H9 (cell line): ENCODE measurements at regions not wholly inside any gene's neighbourhood (a gene's known extent, or its start where the extent isn't known, plus 50 kb on each side); places are given as distances from the start of the nearest gene placed in this dataset.

Experiments
- DNase-seq: peaks from one replicate; pipeline ENCODE4 v3.0.0-alpha.2; 2017
- H2AFZ ChIP-seq: one replicate; pipeline ENCODE4 v1.6.1; 2013; ENCODE audit warnings: mild to moderate bottlenecking, low read length, control low read depth, moderate library complexity
- H2AK5ac ChIP-seq: 2 replicates; pipeline ENCODE4 v1.6.1; 2013; ENCODE audit warnings: low read length, control low read depth, mixed read lengths; ENCODE audit not compliant: insufficient read length
- H2BK120ac ChIP-seq: one replicate; pipeline ENCODE4 v1.6.1; 2013; ENCODE audit warnings: low read depth, mild to moderate bottlenecking, low read length, control low read depth, inconsistent platforms; ENCODE audit not compliant: poor library complexity, severe bottlenecking
- H2BK12ac ChIP-seq: 2 replicates; pipeline ENCODE4 v1.6.1; 2013; ENCODE audit warnings: low read length, control low read depth, mixed read lengths, low read depth; ENCODE audit not compliant: insufficient read length
- H2BK15ac ChIP-seq: 2 replicates; pipeline ENCODE4 v1.6.1; 2013; ENCODE audit warnings: low read depth, low read length, control low read depth
- H2BK20ac ChIP-seq: one replicate; pipeline ENCODE4 v1.6.1; 2013; ENCODE audit warnings: low read depth, mild to moderate bottlenecking, low read length, control low read depth, inconsistent platforms; ENCODE audit not compliant: poor library complexity, severe bottlenecking
- H2BK5ac ChIP-seq: 2 replicates; pipeline ENCODE4 v1.6.1; 2013; ENCODE audit warnings: low read length, control low read depth, mixed read lengths; ENCODE audit not compliant: insufficient read length
- H3K14ac ChIP-seq: 2 replicates; pipeline ENCODE4 v1.6.1; 2013; ENCODE audit warnings: low read length, control low read depth; ENCODE audit not compliant: insufficient read depth
- H3K18ac ChIP-seq: 2 replicates; pipeline ENCODE4 v1.6.1; 2013; ENCODE audit warnings: low read depth, mild to moderate bottlenecking, mixed read lengths, low read length, control low read depth; ENCODE audit not compliant: insufficient read length
- H3K23ac ChIP-seq: 2 replicates; pipeline ENCODE4 v1.6.1; 2013; ENCODE audit warnings: low read length, control low read depth, mixed read lengths, low read depth; ENCODE audit not compliant: insufficient read length
- H3K23me2 ChIP-seq: 2 replicates; pipeline ENCODE4 v1.6.1; 2013; ENCODE audit warnings: low read depth, mild to moderate bottlenecking, mixed read lengths, low read length, control low read depth; ENCODE audit not compliant: insufficient read length, poor library complexity, severe bottlenecking
- H3K27ac ChIP-seq: 2 replicates; pipeline ENCODE4 v1.5.1; 2013; ENCODE audit warnings: low read length, control low read depth, mixed read lengths, low read depth; ENCODE audit not compliant: insufficient read length
- H3K27me3 ChIP-seq: 2 replicates; pipeline ENCODE4 v1.6.1; 2013; ENCODE audit warnings: low read length, control low read depth, inconsistent platforms; ENCODE audit not compliant: insufficient read depth
- H3K4ac ChIP-seq: 2 replicates; pipeline ENCODE4 v1.6.1; 2013; ENCODE audit warnings: low read depth, mild to moderate bottlenecking, control low read depth, inconsistent platforms, low read length, moderate library complexity
- H3K4me1 ChIP-seq: 2 replicates; pipeline ENCODE4 v1.6.1; 2013; ENCODE audit warnings: low read length, control low read depth, inconsistent platforms; ENCODE audit not compliant: insufficient read depth
- H3K4me2 ChIP-seq: 2 replicates; pipeline ENCODE4 v1.6.1; 2013; ENCODE audit warnings: low read length, control low read depth, mixed read lengths; ENCODE audit not compliant: insufficient read length, insufficient read depth
- H3K56ac ChIP-seq: 2 replicates; pipeline ENCODE4 v1.6.1; 2013; ENCODE audit warnings: low read depth, mild to moderate bottlenecking, mixed read lengths, low read length, control low read depth; ENCODE audit not compliant: insufficient read length
- H3K79me1 ChIP-seq: 2 replicates; pipeline ENCODE4 v1.6.1; 2013; ENCODE audit warnings: low read depth, mild to moderate bottlenecking, moderate library complexity, low read length, control low read depth, inconsistent platforms; ENCODE audit not compliant: insufficient read depth, poor library complexity, severe bottlenecking
- H3K79me2 ChIP-seq: 2 replicates; pipeline ENCODE4 v1.6.1; 2013; ENCODE audit warnings: low read length, control low read depth, inconsistent platforms; ENCODE audit not compliant: insufficient read depth
- H3K9ac ChIP-seq: 2 replicates; pipeline ENCODE4 v1.6.1; 2013; ENCODE audit warnings: low read length, control low read depth, mixed read lengths; ENCODE audit not compliant: insufficient read length; ENCODE audit errors: extremely low read depth
- H3K9me3 ChIP-seq: one replicate; pipeline ENCODE4 v1.6.1; 2013; ENCODE audit warnings: low read depth, low read length, inconsistent platforms; ENCODE audit not compliant: control insufficient read depth
- H3T11ph ChIP-seq: one replicate; pipeline ENCODE4 v1.6.1; 2013; ENCODE audit warnings: mild to moderate bottlenecking, low read length, control low read depth, inconsistent platforms
- H4K20me1 ChIP-seq: one replicate; pipeline ENCODE4 v1.6.1; 2013; ENCODE audit not compliant: control insufficient read depth, insufficient read length, insufficient read depth
- H4K5ac ChIP-seq: 2 replicates; pipeline ENCODE4 v1.6.1; 2013; ENCODE audit warnings: low read depth, mild to moderate bottlenecking, mixed read lengths, low read length, control low read depth; ENCODE audit not compliant: insufficient read length
- H4K8ac ChIP-seq: replicated peaks from 2 replicates; pipeline ENCODE4 v1.6.1; 2013; ENCODE audit warnings: low read length, control low read depth, mixed read lengths, low read depth; ENCODE audit not compliant: insufficient read length
- H4K91ac ChIP-seq: 2 replicates; pipeline ENCODE4 v1.6.1; 2013; ENCODE audit warnings: low read depth, mild to moderate bottlenecking, moderate library complexity, mixed read lengths, low read length, control low read depth; ENCODE audit not compliant: insufficient read length
- H3K27ac Mint-ChIP-seq, 3 experiments: 2 replicates in 2 of 3; 3 replicates in 1 of 3; pipeline ENCODE4 v1.8.0; 2020 to 2021; ENCODE audit warnings: mixed read lengths in 3 of 3, mild to moderate bottlenecking in 1 of 3, moderate library complexity in 1 of 3
- H3K27me3 Mint-ChIP-seq: 2 replicates; pipeline ENCODE4 v1.8.0; 2021; ENCODE audit warnings: low read depth, mild to moderate bottlenecking, moderate library complexity, mixed read lengths
- H3K36me3 Mint-ChIP-seq, 3 experiments: 2 replicates in 2 of 3; 3 replicates in 1 of 3; pipeline ENCODE4 v1.8.0; 2020 to 2021; ENCODE audit warnings: low read depth in 3 of 3, mixed read lengths in 3 of 3; ENCODE audit not compliant: insufficient read depth in 1 of 3
- H3K4me1 Mint-ChIP-seq, 2 experiments: 2 replicates each; pipeline ENCODE4 v1.8.0; 2020; ENCODE audit warnings: mixed read lengths in 2 of 2
- H3K4me3 Mint-ChIP-seq, 2 experiments: 2 replicates in 1 of 2; 3 replicates in 1 of 2; pipeline ENCODE4 v1.8.0; 2020 to 2021; ENCODE audit warnings: mild to moderate bottlenecking in 2 of 2, mixed read lengths in 2 of 2, moderate library complexity in 1 of 2
- H3K9me3 Mint-ChIP-seq, 2 experiments: 2 replicates in 1 of 2; 3 replicates in 1 of 2; pipeline ENCODE4 v1.8.0; 2020; ENCODE audit warnings: mild to moderate bottlenecking in 2 of 2, mixed read lengths in 2 of 2, moderate library complexity in 1 of 2
- WGBS: extraction: QIAGEN DNeasy Blood & Tissue Kit; methylation state at CpG from one replicate; pipeline ENCODE4 v1.1.7; 2013; ENCODE audit warnings: missing lambda C conversion rate, low lambda C conversion rate, mixed read lengths; ENCODE audit not compliant: insufficient read length; ENCODE audit errors: extremely low coverage; 5-methylcytosine and 5-hydroxymethylcytosine counted together
- TF ChIP-seq, protein P1 (sequence below): fragments of 200-600 bp; sonication (generic); conservative IDR thresholded peaks from 3 replicates; pipeline ENCODE4 v1.8.0; 2021; ENCODE audit warnings: antibody characterized with exemption, mild to moderate bottlenecking

- H3K27me3 ChIP-seq = no peaks in the 10 kb centered on the region
- no peak overlapping the region for H3K14ac ChIP-seq
- no peaks in the 10 kb centered on the region for H3K9me3 Mint-ChIP-seq
- H2AK5ac ChIP-seq = no peak overlapping the region
- H3K4me3 Mint-ChIP-seq = no peak overlapping the region
- H3K4me1 ChIP-seq = no peaks in the 10 kb centered on the region; the same call in 1 of the 2 replicates
- H2BK12ac ChIP-seq = no peak overlapping the region
- no peak overlapping the region for H3K4me2 ChIP-seq
- no CpG with 5 or more reads among the region's 3 CpGs for WGBS
- no peaks in the 10 kb centered on the region for H3K79me1 ChIP-seq
- no peak overlapping the region for H3K18ac ChIP-seq
- no peaks in the 10 kb centered on the region for H3K27me3 Mint-ChIP-seq
- no peaks in the 10 kb centered on the region for H3K79me2 ChIP-seq
- TF ChIP-seq, protein P1, sequence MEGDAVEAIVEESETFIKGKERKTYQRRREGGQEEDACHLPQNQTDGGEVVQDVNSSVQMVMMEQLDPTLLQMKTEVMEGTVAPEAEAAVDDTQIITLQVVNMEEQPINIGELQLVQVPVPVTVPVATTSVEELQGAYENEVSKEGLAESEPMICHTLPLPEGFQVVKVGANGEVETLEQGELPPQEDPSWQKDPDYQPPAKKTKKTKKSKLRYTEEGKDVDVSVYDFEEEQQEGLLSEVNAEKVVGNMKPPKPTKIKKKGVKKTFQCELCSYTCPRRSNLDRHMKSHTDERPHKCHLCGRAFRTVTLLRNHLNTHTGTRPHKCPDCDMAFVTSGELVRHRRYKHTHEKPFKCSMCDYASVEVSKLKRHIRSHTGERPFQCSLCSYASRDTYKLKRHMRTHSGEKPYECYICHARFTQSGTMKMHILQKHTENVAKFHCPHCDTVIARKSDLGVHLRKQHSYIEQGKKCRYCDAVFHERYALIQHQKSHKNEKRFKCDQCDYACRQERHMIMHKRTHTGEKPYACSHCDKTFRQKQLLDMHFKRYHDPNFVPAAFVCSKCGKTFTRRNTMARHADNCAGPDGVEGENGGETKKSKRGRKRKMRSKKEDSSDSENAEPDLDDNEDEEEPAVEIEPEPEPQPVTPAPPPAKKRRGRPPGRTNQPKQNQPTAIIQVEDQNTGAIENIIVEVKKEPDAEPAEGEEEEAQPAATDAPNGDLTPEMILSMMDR = no peak
- no peaks in the 10 kb centered on the region for H3K36me3 Mint-ChIP-seq
- DNase-seq = no peak
- no peak overlapping the region for H3K23ac ChIP-seq
- no peak overlapping the region for H4K8ac ChIP-seq
- H2BK120ac ChIP-seq = no peak overlapping the region
- H3K27ac ChIP-seq = no peak overlapping the region
- no peak overlapping the region for H4K91ac ChIP-seq
- no peak overlapping the region for H2BK5ac ChIP-seq
- no peak overlapping the region for H2BK20ac ChIP-seq
- no peak overlapping the region for H2AFZ ChIP-seq
- H3K9ac ChIP-seq = no peak overlapping the region
- peaks cover 13 to 16% of the 10 kb centered on the region in 2 experiments for H3K4me1 Mint-ChIP-seq
- H3K27ac Mint-ChIP-seq = no peak overlapping the region
- H3T11ph ChIP-seq = no peak overlapping the region
- H3K56ac ChIP-seq = no peak overlapping the region
- H4K5ac ChIP-seq = no peak overlapping the region
- H2BK15ac ChIP-seq = no peak overlapping the region
- no peak overlapping the region for H3K4ac ChIP-seq
- H3K9me3 ChIP-seq = no peaks in the 10 kb centered on the region
- H3K23me2 ChIP-seq = no peaks in the 10 kb centered on the region
- H4K20me1 ChIP-seq = no peaks in the 10 kb centered on the region
Measured at GRCh38 chr2:164012581-164012980, 276.8 kb upstream of the FIGN start.
